GM12878 (cell line): ENCODE measurements at regions not wholly inside any gene's neighbourhood (a gene's known extent, or its start where the extent isn't known, plus 50 kb on each side); places are given as distances from the start of the nearest gene placed in this dataset.

Experiments
- CBX5 ChIP-seq: sonication (generic); IDR thresholded peaks from 2 replicates; pipeline ENCODE4 v1.6.1; 2016; ENCODE audit warnings: low read depth, moderate library complexity, mild to moderate bottlenecking, inconsistent platforms
- CHD2 ChIP-seq: IDR thresholded peaks from 2 replicates; pipeline ENCODE4 v1.6.1; 2011; ENCODE audit warnings: low read depth, low read length, improper control_type of control experiment, borderline replicate concordance
- IRF4 ChIP-seq: IDR thresholded peaks from 2 replicates; pipeline ENCODE4 v1.6.1; 2011; ENCODE audit warnings: low read depth, low read length
- RAD21 ChIP-seq: IDR thresholded peaks from 2 replicates; pipeline ENCODE4 v1.6.1; 2011; ENCODE audit warnings: mild to moderate bottlenecking, low read depth, low read length, moderate library complexity; ENCODE audit not compliant: insufficient read depth
- SIX5 ChIP-seq: IDR thresholded peaks from 2 replicates; pipeline ENCODE4 v1.6.1; 2011; ENCODE audit warnings: mild to moderate bottlenecking, low read depth, low read length, moderate library complexity; ENCODE audit not compliant: severe bottlenecking
- SMC3 ChIP-seq: IDR thresholded peaks from 2 replicates; pipeline ENCODE4 v1.6.1; 2011; ENCODE audit warnings: low read length, improper control_type of control experiment, borderline replicate concordance
- STAT3 ChIP-seq: IDR thresholded peaks from 2 replicates; pipeline ENCODE4 v1.6.1; 2011; ENCODE audit warnings: low read depth, low read length, improper control_type of control experiment
- ZBTB11 ChIP-seq: fragments of 450-650 bp; formaldehyde crosslinking; IDR thresholded peaks from 2 replicates; pipeline ENCODE4 v1.5.0; 2022; ENCODE audit warnings: mild to moderate bottlenecking, missing genetic modification characterization
- TF ChIP-seq, protein P1 (sequence below): fragments of 450-650 bp; IDR thresholded peaks from 2 replicates; pipeline ENCODE4 v1.6.1; 2017; ENCODE audit warnings: antibody characterized with exemption, mild to moderate bottlenecking, moderate library complexity

DNA sequence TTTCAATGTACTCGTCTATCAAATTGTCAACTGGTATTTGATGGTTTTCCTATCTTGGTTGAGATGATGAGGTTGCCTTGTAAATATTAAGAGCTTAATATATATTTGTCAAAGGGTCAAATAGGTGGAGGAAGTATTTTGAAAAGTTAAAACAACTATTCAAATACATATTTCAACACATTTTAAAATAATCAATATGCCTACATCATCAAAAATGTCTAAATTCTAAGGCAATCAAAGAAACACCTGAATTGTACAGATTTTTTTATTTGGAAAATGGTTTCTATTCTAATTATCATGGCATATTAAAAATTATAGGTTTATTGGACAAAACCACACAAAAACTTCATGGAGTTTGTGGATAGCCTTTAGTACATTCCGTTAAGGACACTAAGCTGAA, 461.4 kb upstream of the ONECUT1 start (continued):
- TF ChIP-seq, protein P1, sequence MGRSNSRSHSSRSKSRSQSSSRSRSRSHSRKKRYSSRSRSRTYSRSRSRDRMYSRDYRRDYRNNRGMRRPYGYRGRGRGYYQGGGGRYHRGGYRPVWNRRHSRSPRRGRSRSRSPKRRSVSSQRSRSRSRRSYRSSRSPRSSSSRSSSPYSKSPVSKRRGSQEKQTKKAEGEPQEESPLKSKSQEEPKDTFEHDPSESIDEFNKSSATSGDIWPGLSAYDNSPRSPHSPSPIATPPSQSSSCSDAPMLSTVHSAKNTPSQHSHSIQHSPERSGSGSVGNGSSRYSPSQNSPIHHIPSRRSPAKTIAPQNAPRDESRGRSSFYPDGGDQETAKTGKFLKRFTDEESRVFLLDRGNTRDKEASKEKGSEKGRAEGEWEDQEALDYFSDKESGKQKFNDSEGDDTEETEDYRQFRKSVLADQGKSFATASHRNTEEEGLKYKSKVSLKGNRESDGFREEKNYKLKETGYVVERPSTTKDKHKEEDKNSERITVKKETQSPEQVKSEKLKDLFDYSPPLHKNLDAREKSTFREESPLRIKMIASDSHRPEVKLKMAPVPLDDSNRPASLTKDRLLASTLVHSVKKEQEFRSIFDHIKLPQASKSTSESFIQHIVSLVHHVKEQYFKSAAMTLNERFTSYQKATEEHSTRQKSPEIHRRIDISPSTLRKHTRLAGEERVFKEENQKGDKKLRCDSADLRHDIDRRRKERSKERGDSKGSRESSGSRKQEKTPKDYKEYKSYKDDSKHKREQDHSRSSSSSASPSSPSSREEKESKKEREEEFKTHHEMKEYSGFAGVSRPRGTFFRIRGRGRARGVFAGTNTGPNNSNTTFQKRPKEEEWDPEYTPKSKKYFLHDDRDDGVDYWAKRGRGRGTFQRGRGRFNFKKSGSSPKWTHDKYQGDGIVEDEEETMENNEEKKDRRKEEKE, result no peak
- TF ChIP-seq CBX5 (no peak), IRF4 (no peak), RAD21 (no peak), STAT3 (no peak), CHD2 (no peak), SMC3 (no peak), ZBTB11 (CRISPR knock-in tag) (no peak), SIX5 (no peak)
